ENCODE measurements at regions not wholly inside any gene's neighbourhood (a gene's known extent, or its start where the extent isn't known, plus 50 kb on each side); places are given as distances from the start of the nearest gene placed in this dataset.

DNA sequence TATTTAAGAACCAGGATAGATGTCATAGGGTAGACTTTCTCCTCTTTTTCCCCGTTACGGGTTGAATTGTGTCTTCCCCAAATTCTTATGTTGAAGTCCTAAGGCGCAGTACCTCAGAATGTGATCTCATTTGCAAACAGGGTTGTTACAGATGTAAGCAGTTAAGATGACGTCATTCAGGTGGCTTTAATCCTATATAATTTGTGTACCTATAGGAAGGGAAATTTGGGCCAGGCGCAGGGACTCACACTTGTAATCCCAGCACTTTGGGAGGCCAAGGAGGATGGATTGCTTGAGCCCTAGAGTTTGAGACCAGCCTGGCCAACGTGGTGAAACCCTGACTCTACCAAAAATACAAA, 99.5 kb upstream of the DHX40 start:
- Histone ChIP-seq H3K4me1 (ENCODE audit: insufficient read depth, low read length, poor library complexity, severe bottlenecking) (no peaks in the 10 kb centered on the region), H3K36me3 (ENCODE audit: insufficient read depth, low read length) (no peaks in the 10 kb centered on the region), H3K4me3 (ENCODE audit: low read depth, low read length, poor library complexity, severe bottlenecking) (no peak overlapping the region), H3K27ac (ENCODE audit: low read depth, low read length, poor library complexity, severe bottlenecking) (no peak overlapping the region), H3K79me2 (ENCODE audit: insufficient read depth, low read depth, low read length) (no peaks in the 10 kb centered on the region), H2AFZ (ENCODE audit: low read length) (no peak overlapping the region), H4K20me1 (ENCODE audit: insufficient read depth, low read length) (no peaks in the 10 kb centered on the region), H3K4me2 (ENCODE audit: low read length) (no peak overlapping the region), H3K9me2 (ENCODE audit: insufficient read depth, low read length) (no peaks in the 10 kb centered on the region), H3K9me3 (ENCODE audit: low read length) (no peaks in the 10 kb centered on the region)
- ChIA-PET CTCF (ENCODE audit: unreplicated experiment) (no interaction called here), POLR2A (no interaction called here)
- no peak for TF ChIP-seq EZH2phosphoT487 (IDR thresholded peaks at IDR 0.05; ENCODE audit: borderline replicate concordance, low read depth, low read length)
- TF ChIP-seq, protein P1, sequence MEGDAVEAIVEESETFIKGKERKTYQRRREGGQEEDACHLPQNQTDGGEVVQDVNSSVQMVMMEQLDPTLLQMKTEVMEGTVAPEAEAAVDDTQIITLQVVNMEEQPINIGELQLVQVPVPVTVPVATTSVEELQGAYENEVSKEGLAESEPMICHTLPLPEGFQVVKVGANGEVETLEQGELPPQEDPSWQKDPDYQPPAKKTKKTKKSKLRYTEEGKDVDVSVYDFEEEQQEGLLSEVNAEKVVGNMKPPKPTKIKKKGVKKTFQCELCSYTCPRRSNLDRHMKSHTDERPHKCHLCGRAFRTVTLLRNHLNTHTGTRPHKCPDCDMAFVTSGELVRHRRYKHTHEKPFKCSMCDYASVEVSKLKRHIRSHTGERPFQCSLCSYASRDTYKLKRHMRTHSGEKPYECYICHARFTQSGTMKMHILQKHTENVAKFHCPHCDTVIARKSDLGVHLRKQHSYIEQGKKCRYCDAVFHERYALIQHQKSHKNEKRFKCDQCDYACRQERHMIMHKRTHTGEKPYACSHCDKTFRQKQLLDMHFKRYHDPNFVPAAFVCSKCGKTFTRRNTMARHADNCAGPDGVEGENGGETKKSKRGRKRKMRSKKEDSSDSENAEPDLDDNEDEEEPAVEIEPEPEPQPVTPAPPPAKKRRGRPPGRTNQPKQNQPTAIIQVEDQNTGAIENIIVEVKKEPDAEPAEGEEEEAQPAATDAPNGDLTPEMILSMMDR (conservative IDR thresholded peaks at IDR 0.05; ENCODE audit: low read length), result no peak
- BruUV-seq (replicated peaks), result no TSS peak
- intact Hi-C loops (cut with micrococcal nuclease; ENCODE audit: unreplicated experiment), result no loop called here
- no peak for DNase-seq (ENCODE audit: low spot score)

DNA sequence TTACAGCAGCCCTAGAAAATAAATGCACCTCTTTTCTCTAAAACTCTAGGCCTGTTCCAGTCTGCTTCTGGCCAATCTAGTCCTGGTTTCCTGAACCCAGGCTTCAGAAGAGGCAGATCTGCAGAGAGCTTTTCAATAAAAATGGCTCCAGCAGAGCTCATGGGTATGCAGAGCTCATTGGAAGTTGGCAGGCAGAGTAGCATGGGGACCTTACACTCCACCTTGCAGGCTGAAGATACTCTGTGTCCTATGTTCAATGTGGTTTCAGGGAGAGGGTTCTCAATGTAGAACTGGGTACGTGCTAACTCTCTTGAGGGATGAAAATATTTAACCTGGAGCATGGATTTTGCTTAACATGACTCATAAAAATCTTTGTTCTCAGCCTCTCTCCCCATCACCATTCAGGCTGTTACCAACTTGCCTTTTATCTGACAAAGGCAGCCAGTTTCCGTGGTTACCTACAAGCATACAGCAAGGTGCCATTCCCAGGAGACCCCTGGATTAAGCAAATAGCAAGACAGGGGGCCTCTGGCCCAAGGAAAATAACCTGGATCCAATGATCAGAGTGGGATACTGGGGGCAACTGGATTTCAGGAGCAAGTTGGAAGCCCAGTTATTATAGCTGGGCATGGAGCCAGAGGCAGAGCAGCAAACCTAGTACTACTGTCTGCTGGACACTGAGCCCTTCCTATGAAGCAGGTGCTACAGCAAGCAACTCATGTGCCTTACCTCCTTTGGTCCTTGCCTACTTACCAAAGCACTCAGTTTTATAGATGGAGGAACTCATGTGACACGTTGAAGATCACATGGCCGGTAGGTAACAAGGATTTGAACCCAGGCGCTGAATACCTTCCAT, 98.2 kb upstream of the DHX40 start:
- no peak overlapping the region for H3K27ac ChIP-seq (ENCODE audit: low read depth, low read length, poor library complexity, severe bottlenecking)
- H3K9me3 ChIP-seq (ENCODE audit: low read length), result no peaks in the 10 kb centered on the region
- H2AFZ ChIP-seq (ENCODE audit: low read length), result no peak overlapping the region
- H4K20me1 ChIP-seq (ENCODE audit: insufficient read depth, low read length), result no peaks in the 10 kb centered on the region
- H3K9me2 ChIP-seq (ENCODE audit: insufficient read depth, low read length), result no peaks in the 10 kb centered on the region
- TF ChIP-seq EZH2phosphoT487 (IDR thresholded peaks at IDR 0.05; ENCODE audit: borderline replicate concordance, low read depth, low read length), result no peak
- TF ChIP-seq, protein P1 (conservative IDR thresholded peaks at IDR 0.05; ENCODE audit: low read length), result no peak
- ChIA-PET CTCF (ENCODE audit: unreplicated experiment) (interaction anchor here (1.0 kb wide), 1 partner anchor 101 kb away, joined by 3 read pairs; no protein-coding TSS in a partner anchor), POLR2A (no interaction called here)
- BruUV-seq (replicated peaks), result no TSS peak
- H3K36me3 ChIP-seq (ENCODE audit: insufficient read depth, low read length), result no peaks in the 10 kb centered on the region
- no peak overlapping the region for H3K4me2 ChIP-seq (ENCODE audit: low read length)
- DNase-seq (ENCODE audit: low spot score), result no peak
- H3K79me2 ChIP-seq (ENCODE audit: insufficient read depth, low read depth, low read length), result no peaks in the 10 kb centered on the region
- H3K4me3 ChIP-seq (ENCODE audit: low read depth, low read length, poor library complexity, severe bottlenecking), result no peak overlapping the region
- no peaks in the 10 kb centered on the region for H3K4me1 ChIP-seq (ENCODE audit: insufficient read depth, low read length, poor library complexity, severe bottlenecking)
- intact Hi-C loops (cut with micrococcal nuclease; ENCODE audit: unreplicated experiment), result no loop called here

DNA sequence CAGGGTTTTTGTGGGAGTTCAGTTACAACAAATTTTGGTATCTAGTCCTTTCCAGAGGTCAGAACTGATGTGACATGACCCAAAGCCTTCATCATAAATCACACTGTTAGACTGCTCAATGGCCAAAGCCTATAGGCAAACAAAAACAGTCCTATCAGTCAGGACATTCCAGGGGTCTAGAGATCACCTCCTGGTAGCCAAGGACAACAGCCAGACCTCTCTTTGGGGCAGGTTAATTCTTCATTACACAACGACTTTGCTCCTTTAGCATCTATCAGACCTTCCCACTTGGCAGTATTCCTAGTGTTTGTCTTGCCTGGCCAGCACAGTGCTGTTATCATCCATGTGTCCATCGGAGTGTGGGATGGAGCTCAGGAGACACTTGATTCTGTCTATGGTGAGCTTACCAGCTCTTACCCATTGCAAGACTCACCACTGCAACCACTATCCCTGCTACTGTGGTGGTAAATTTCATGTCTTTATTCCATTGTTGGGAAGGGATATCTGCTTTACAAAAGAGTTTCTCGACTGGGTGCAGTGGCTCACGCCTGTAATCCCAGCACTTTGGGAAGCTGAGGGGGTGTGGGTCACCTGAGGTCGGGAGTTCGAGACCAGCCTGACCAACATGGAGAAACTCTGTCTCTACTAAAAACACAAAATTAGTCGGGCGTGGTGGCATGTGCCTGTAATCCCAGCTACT, 95.5 kb upstream of the DHX40 start:
- Histone ChIP-seq H3K4me2 (ENCODE audit: low read length) (no peak overlapping the region), H3K36me3 (ENCODE audit: insufficient read depth, low read length) (no peaks in the 10 kb centered on the region), H3K9me2 (ENCODE audit: insufficient read depth, low read length) (no peaks in the 10 kb centered on the region), H3K79me2 (ENCODE audit: insufficient read depth, low read depth, low read length) (no peaks in the 10 kb centered on the region), H3K4me1 (ENCODE audit: insufficient read depth, low read length, poor library complexity, severe bottlenecking) (no peaks in the 10 kb centered on the region), H4K20me1 (ENCODE audit: insufficient read depth, low read length) (no peaks in the 10 kb centered on the region), H3K4me3 (ENCODE audit: low read depth, low read length, poor library complexity, severe bottlenecking) (no peak overlapping the region), H2AFZ (ENCODE audit: low read length) (no peak overlapping the region), H3K27ac (ENCODE audit: low read depth, low read length, poor library complexity, severe bottlenecking) (no peak overlapping the region), H3K9me3 (ENCODE audit: low read length) (no peaks in the 10 kb centered on the region)
- ChIA-PET POLR2A (no interaction called here), CTCF (ENCODE audit: unreplicated experiment) (no interaction called here)
- intact Hi-C loops (cut with micrococcal nuclease; ENCODE audit: unreplicated experiment), result no loop called here
- no peak for DNase-seq (ENCODE audit: low spot score)
- BruUV-seq (replicated peaks), result no TSS peak
- TF ChIP-seq EZH2phosphoT487 (IDR thresholded peaks at IDR 0.05; ENCODE audit: borderline replicate concordance, low read depth, low read length), result no peak
- TF ChIP-seq, protein P1 (conservative IDR thresholded peaks at IDR 0.05; ENCODE audit: low read length), result no peak
